ENCODE measurements at regions not wholly inside any gene's neighbourhood (a gene's known extent, or its start where the extent isn't known, plus 50 kb on each side); places are given as distances from the start of the nearest gene placed in this dataset.

GRCh38 chr4:187006189-187006618 is 282.5 kb upstream of the FAT1 start:
- Histone ChIP-seq H3K4me1 (ENCODE audit: insufficient read depth, low read length) (no peaks in the 10 kb centered on the region), H3K27ac (ENCODE audit: low read depth in 1 of 2, low read length in 2 of 2) (no peak overlapping the region), H3K4me3 (ENCODE audit: low read length) (no peak overlapping the region), H3K36me3 (ENCODE audit: insufficient read depth, low read length) (no peaks in the 10 kb centered on the region), H3K27me3 (ENCODE audit: control insufficient read depth in 1 of 2, insufficient read depth in 2 of 2, low read length in 2 of 2) (no peaks in the 10 kb centered on the region), H3K9me3 (ENCODE audit: control insufficient read depth in 1 of 2, insufficient read depth in 1 of 2, low read length in 2 of 2) (no peaks in the 10 kb centered on the region)
- H3K27ac Mint-ChIP-seq: no peak overlapping the region
- TF ChIP-seq CTCF (IDR thresholded peaks at IDR 0.05): no peak
- no peaks in the 10 kb centered on the region for H3K27me3 Mint-ChIP-seq
- no peak for DNase-seq
- intact Hi-C loops (cut with DNase I, micrococcal nuclease): no loop called here
- ChIA-PET CTCF (no interaction called here), POLR2A (no interaction called here)
- H3K4me3 Mint-ChIP-seq: no peak overlapping the region
- no peaks in the 10 kb centered on the region for H3K36me3 Mint-ChIP-seq (ENCODE audit: low read depth)
- H3K9me3 Mint-ChIP-seq: peaks cover 6% of the 10 kb centered on the region
- H3K4me1 Mint-ChIP-seq (ENCODE audit: low read depth): no peaks in the 10 kb centered on the region
- ATAC-seq (ENCODE audit: poor library complexity): no peak

- H3K4me1 Mint-ChIP-seq (ENCODE audit: low read depth): no peaks in the 10 kb centered on the region
- Histone ChIP-seq H3K4me1 (ENCODE audit: insufficient read depth, low read length) (no peaks in the 10 kb centered on the region), H3K4me3 (ENCODE audit: low read length) (no peak overlapping the region), H3K27ac (ENCODE audit: low read depth in 1 of 2, low read length in 2 of 2) (no peak overlapping the region), H3K9me3 (ENCODE audit: control insufficient read depth in 1 of 2, insufficient read depth in 1 of 2, low read length in 2 of 2) (no peaks in the 10 kb centered on the region), H3K27me3 (ENCODE audit: control insufficient read depth in 1 of 2, insufficient read depth in 2 of 2, low read length in 2 of 2) (no peaks in the 10 kb centered on the region), H3K36me3 (ENCODE audit: insufficient read depth, low read length) (no peaks in the 10 kb centered on the region)
- intact Hi-C loops (cut with DNase I, micrococcal nuclease): no loop called here
- no peak overlapping the region for H3K4me3 Mint-ChIP-seq
- no peak for TF ChIP-seq CTCF (IDR thresholded peaks at IDR 0.05)
- peaks cover 7% of the 10 kb centered on the region for H3K9me3 Mint-ChIP-seq
- POLR2A ChIA-PET: no interaction called here
- DNase-seq: no peak
- H3K36me3 Mint-ChIP-seq (ENCODE audit: low read depth): no peaks in the 10 kb centered on the region
- H3K27ac Mint-ChIP-seq: no peak overlapping the region
- no peaks in the 10 kb centered on the region for H3K27me3 Mint-ChIP-seq
- CTCF ChIA-PET: no interaction called here
- no peak for ATAC-seq (ENCODE audit: poor library complexity)
These were observed 286.4 kb upstream of the FAT1 start for GRCh38 chr4:187010052-187010451.

GRCh38 chr4:187016101-187016500 is 292.4 kb upstream of the FAT1 start:
- no peaks in the 10 kb centered on the region for H3K27me3 Mint-ChIP-seq
- no peak overlapping the region for H3K4me3 Mint-ChIP-seq
- POLR2A ChIA-PET: no interaction called here
- no peak for ATAC-seq (ENCODE audit: poor library complexity)
- H3K36me3 ChIP-seq (ENCODE audit: insufficient read depth, low read length): no peaks in the 10 kb centered on the region
- no peaks in the 10 kb centered on the region for H3K36me3 Mint-ChIP-seq (ENCODE audit: low read depth)
- no peak overlapping the region for H3K27ac ChIP-seq (ENCODE audit: low read depth in 1 of 2, low read length in 2 of 2)
- H3K4me1 ChIP-seq (ENCODE audit: insufficient read depth, low read length): no peaks in the 10 kb centered on the region
- H3K4me3 ChIP-seq (ENCODE audit: low read length): no peak overlapping the region
- TF ChIP-seq CTCF (IDR thresholded peaks at IDR 0.05): no peak
- H3K4me1 Mint-ChIP-seq (ENCODE audit: low read depth): no peaks in the 10 kb centered on the region
- intact Hi-C loops (cut with DNase I, micrococcal nuclease): no loop called here
- H3K27me3 ChIP-seq (ENCODE audit: control insufficient read depth in 1 of 2, insufficient read depth in 2 of 2, low read length in 2 of 2): no peaks in the 10 kb centered on the region
- no peak for DNase-seq
- CTCF ChIA-PET: no interaction called here
- no peak overlapping the region for H3K27ac Mint-ChIP-seq
- peaks cover 0 to 9% of the 10 kb centered on the region in 2 experiments for H3K9me3 ChIP-seq (ENCODE audit: control insufficient read depth in 1 of 2, insufficient read depth in 1 of 2, low read length in 2 of 2)
- peaks cover 8% of the 10 kb centered on the region for H3K9me3 Mint-ChIP-seq
